ENCODE measurements at regions not wholly inside any gene's neighbourhood (a gene's known extent, or its start where the extent isn't known, plus 50 kb on each side); places are given as distances from the start of the nearest gene placed in this dataset.

- Histone ChIP-seq H3K27ac (ENCODE audit: low read length in 2 of 2) (no peak overlapping the region), H3K27me3 (replicated peaks in 1 of 4; ENCODE audit: control extremely low read depth in 1 of 4, control insufficient read depth in 3 of 4, insufficient read depth in 4 of 4, low read length in 3 of 4) (no peaks in the 10 kb centered on the region), H3K4me3 (ENCODE audit: control extremely low read depth in 1 of 5, extremely low read depth in 1 of 5, insufficient read depth in 1 of 5, low read depth in 2 of 5, low read length in 4 of 5) (no peak overlapping the region), H3K9me3 (ENCODE audit: control extremely low read depth in 1 of 3, control insufficient read depth in 2 of 3, insufficient read depth in 1 of 3, low read length in 2 of 3) (no peaks in the 10 kb centered on the region), H3K4me2 (replicated peaks; ENCODE audit: low read depth, low read length, poor library complexity, severe bottlenecking) (no peak overlapping the region), H3K4me1 (ENCODE audit: control insufficient read depth in 2 of 2, insufficient read depth in 2 of 2, low read length in 2 of 2) (peaks cover 13 to 14% of the 10 kb centered on the region in 2 donors), H3K79me2 (ENCODE audit: control insufficient read depth, insufficient read depth, low read length) (no peaks in the 10 kb centered on the region), H4K20me1 (ENCODE audit: control insufficient read depth, insufficient read depth, low read length, poor library complexity, severe bottlenecking) (no peaks in the 10 kb centered on the region), H3K9ac (ENCODE audit: low read length) (no peak overlapping the region), H2AFZ (ENCODE audit: insufficient read depth, low read depth, low read length, poor library complexity, severe bottlenecking) (no peak overlapping the region), H3K36me3 (replicated peaks in 1 of 2; ENCODE audit: control extremely low read depth in 1 of 2, control insufficient read depth in 1 of 2, extremely low read depth in 1 of 2, insufficient read depth in 2 of 2, low read length in 1 of 2) (no peaks in the 10 kb centered on the region)
- WGBS (ENCODE audit: insufficient coverage): no CpG with 5 or more reads among the region's 2 CpGs
- intact Hi-C loops (cut with micrococcal nuclease): no loop called here
- TF ChIP-seq, protein P1, sequence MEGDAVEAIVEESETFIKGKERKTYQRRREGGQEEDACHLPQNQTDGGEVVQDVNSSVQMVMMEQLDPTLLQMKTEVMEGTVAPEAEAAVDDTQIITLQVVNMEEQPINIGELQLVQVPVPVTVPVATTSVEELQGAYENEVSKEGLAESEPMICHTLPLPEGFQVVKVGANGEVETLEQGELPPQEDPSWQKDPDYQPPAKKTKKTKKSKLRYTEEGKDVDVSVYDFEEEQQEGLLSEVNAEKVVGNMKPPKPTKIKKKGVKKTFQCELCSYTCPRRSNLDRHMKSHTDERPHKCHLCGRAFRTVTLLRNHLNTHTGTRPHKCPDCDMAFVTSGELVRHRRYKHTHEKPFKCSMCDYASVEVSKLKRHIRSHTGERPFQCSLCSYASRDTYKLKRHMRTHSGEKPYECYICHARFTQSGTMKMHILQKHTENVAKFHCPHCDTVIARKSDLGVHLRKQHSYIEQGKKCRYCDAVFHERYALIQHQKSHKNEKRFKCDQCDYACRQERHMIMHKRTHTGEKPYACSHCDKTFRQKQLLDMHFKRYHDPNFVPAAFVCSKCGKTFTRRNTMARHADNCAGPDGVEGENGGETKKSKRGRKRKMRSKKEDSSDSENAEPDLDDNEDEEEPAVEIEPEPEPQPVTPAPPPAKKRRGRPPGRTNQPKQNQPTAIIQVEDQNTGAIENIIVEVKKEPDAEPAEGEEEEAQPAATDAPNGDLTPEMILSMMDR (IDR thresholded peaks at IDR 0.05): no peak
- TF ChIP-seq EZH2 (IDR thresholded peaks at IDR 0.05; ENCODE audit: borderline replicate concordance, insufficient read depth, low read depth, low read length, poor library complexity, severe bottlenecking): no peak
- peaks cover 13% of the 10 kb centered on the region for H3K27me3 Mint-ChIP-seq
- no peak overlapping the region for H3K4me3 Mint-ChIP-seq
- H3K4me1 Mint-ChIP-seq: peaks cover 11% of the 10 kb centered on the region
- POLR2A ChIA-PET: no interaction called here
- H3K27ac Mint-ChIP-seq: no peak overlapping the region
- ATAC-seq (ENCODE audit: low read depth) (no peak), DNase-seq (no peak)
- H3K9me3 Mint-ChIP-seq (ENCODE audit: insufficient read depth): no peaks in the 10 kb centered on the region
- CTCF ChIA-PET: interaction anchor here (1.6 to 1.7 kb wide), 2 partner anchors 31 to 184 kb away, joined by 3 read pairs; no protein-coding TSS in a partner anchor
Measured at GRCh38 chr13:29955137-29955650, 104.8 kb upstream of the UBL3 start.

GRCh38 chr13:29954082-29955028, 103.9 kb upstream of the UBL3 start:
- no peak overlapping the region for H3K27ac Mint-ChIP-seq
- Histone ChIP-seq H3K4me3 (ENCODE audit: control extremely low read depth in 1 of 5, extremely low read depth in 1 of 5, insufficient read depth in 1 of 5, low read depth in 2 of 5, low read length in 4 of 5) (peak overlapping the region; percentile 1 to 40 (median 13)), H3K9me3 (ENCODE audit: control extremely low read depth in 1 of 3, control insufficient read depth in 2 of 3, insufficient read depth in 1 of 3, low read length in 2 of 3) (no peaks in the 10 kb centered on the region), H2AFZ (ENCODE audit: insufficient read depth, low read depth, low read length, poor library complexity, severe bottlenecking) (peak overlapping the region; percentile 59), H3K36me3 (replicated peaks in 1 of 2; ENCODE audit: control extremely low read depth in 1 of 2, control insufficient read depth in 1 of 2, extremely low read depth in 1 of 2, insufficient read depth in 2 of 2, low read length in 1 of 2) (no peaks in the 10 kb centered on the region), H4K20me1 (ENCODE audit: control insufficient read depth, insufficient read depth, low read length, poor library complexity, severe bottlenecking) (no peaks in the 10 kb centered on the region), H3K27ac (ENCODE audit: low read length in 2 of 2) (no peak overlapping the region), H3K4me2 (replicated peaks; ENCODE audit: low read depth, low read length, poor library complexity, severe bottlenecking) (peak overlapping the region; percentile 56), H3K27me3 (replicated peaks in 1 of 4; ENCODE audit: control extremely low read depth in 1 of 4, control insufficient read depth in 3 of 4, insufficient read depth in 4 of 4, low read length in 3 of 4) (no peaks in the 10 kb centered on the region), H3K79me2 (ENCODE audit: control insufficient read depth, insufficient read depth, low read length) (no peaks in the 10 kb centered on the region), H3K9ac (ENCODE audit: low read length) (peak overlapping the region; percentile 38), H3K4me1 (ENCODE audit: control insufficient read depth in 2 of 2, insufficient read depth in 2 of 2, low read length in 2 of 2) (peaks cover 13 to 14% of the 10 kb centered on the region in 2 donors)
- H3K4me3 Mint-ChIP-seq: peak overlapping the region; percentile 66
- H3K27me3 Mint-ChIP-seq: peaks cover 21% of the 10 kb centered on the region
- ChIA-PET CTCF (interaction anchor here (1.6 to 1.7 kb wide), 2 partner anchors 31 to 183 kb away, joined by 3 read pairs; no protein-coding TSS in a partner anchor), POLR2A (no interaction called here)
- no peaks in the 10 kb centered on the region for H3K9me3 Mint-ChIP-seq (ENCODE audit: insufficient read depth)
- H3K4me1 Mint-ChIP-seq: peaks cover 11% of the 10 kb centered on the region
- ATAC-seq (ENCODE audit: low read depth) (no peak), DNase-seq (peak; percentile 19)
- WGBS (ENCODE audit: insufficient coverage): 70% methylated on average over 18 of the region's 23 CpGs
- TF ChIP-seq, protein P1 (IDR thresholded peaks at IDR 0.05): no peak
- TF ChIP-seq EZH2 (IDR thresholded peaks at IDR 0.05; ENCODE audit: borderline replicate concordance, insufficient read depth, low read depth, low read length, poor library complexity, severe bottlenecking): no peak
- intact Hi-C loops (cut with micrococcal nuclease): no loop called here

Data from B cell (primary cell).